Adrenal gland (tissue), 9 donors: ENCODE measurements at regions not wholly inside any gene's neighbourhood (a gene's known extent, or its start where the extent isn't known, plus 50 kb on each side); places are given as distances from the start of the nearest gene placed in this dataset.
A peak's percentile ranks its signal among the peaks of the same experiment; 100 is the strongest.

Source experiments
- DNase-seq, 7 donors: peaks; one replicate each; pipeline ENCODE4 v3.0.0-alpha.2; 2019 to 2020
- H3K27ac ChIP-seq, 5 donors: fragments of 200-600 bp; sonication (generic) in 4 of 5; 1 replicate in 3 of 5; 2 replicates in 2 of 5; pipeline versions ENCODE4 v1.5.1 to v1.8.0; 2016 to 2020; ENCODE audit warnings: mild to moderate bottlenecking in 1 of 5
- H3K27me3 ChIP-seq: fragments of 200-600 bp; 2 replicates; pipeline ENCODE4 v1.8.0; 2021
- H3K36me3 ChIP-seq, 2 donors: fragments of 200-600 bp; replicated peaks in 1 of 2; 1 replicate in 1 of 2; 2 replicates in 1 of 2; pipeline versions ENCODE4 v1.5.1 to v1.8.0; 2018 to 2022
- H3K4me1 ChIP-seq, 2 donors: fragments of 200-600 bp; replicated peaks in 1 of 2; 1 replicate in 1 of 2; 2 replicates in 1 of 2; pipeline versions ENCODE4 v1.5.1 to v1.8.0; 2018 to 2021
- H3K4me3 ChIP-seq, 4 donors: fragments of 200-600 bp; sonication (generic) in 3 of 4; one replicate each; pipeline ENCODE4 v1.5.1; 2016 to 2018
- H3K9me3 ChIP-seq, 3 donors: fragments of 200-600 bp; sonication (generic) in 1 of 3; replicated peaks in 1 of 3; 1 replicate in 2 of 3; 2 replicates in 1 of 3; pipeline versions ENCODE4 v1.5.1 to v1.8.0; 2016 to 2021
- POLR2A ChIP-seq, 2 donors: fragments of 450-650 bp; IDR thresholded peaks; one replicate each; pipeline ENCODE4 v1.6.1; 2017; ENCODE audit warnings: antibody characterized with exemption in 2 of 2, mild to moderate bottlenecking in 2 of 2, moderate library complexity in 1 of 2
- WGBS, 4 donors: extraction: QIAGEN DNeasy Blood & Tissue Kit in 2 of 4; methylation state at CpG; one replicate each; pipeline versions ENCODE4 v1.1.5 to v1.1.7; 2013 to 2017; 5-methylcytosine and 5-hydroxymethylcytosine counted together
- intact Hi-C, 2 donors: fragments of 100-400 bp; cut with DNase I; formaldehyde crosslinking; loops; one replicate each; pipeline versions ENCODE4 v1.14.1 to v1.15.0; 2022 to 2023
- TF ChIP-seq, protein P1 (sequence below), 6 experiments: fragments of 450-650 bp in 4 of 6; fragments of 200-600 bp in 2 of 6; sonication (generic) in 1 of 6; IDR thresholded peaks; 1 replicate in 5 of 6; 2 replicates in 1 of 6; pipeline versions ENCODE4 v1.5.1 to v1.8.0; 2016 to 2021; ENCODE audit warnings: antibody characterized with exemption in 6 of 6, mild to moderate bottlenecking in 2 of 6, moderate library complexity in 1 of 6
- donor health status: healthy with polysubstance abuse.
- donor health status: Bipolar disorder and iron deficiency.
- donor health status: DM: yes; HTN: yes; CAD: no.
- donor health status: DM: no; HTN: no; CAD: no.
- donor health status: DM: no; HTN: no; CAD: no.

DNA sequence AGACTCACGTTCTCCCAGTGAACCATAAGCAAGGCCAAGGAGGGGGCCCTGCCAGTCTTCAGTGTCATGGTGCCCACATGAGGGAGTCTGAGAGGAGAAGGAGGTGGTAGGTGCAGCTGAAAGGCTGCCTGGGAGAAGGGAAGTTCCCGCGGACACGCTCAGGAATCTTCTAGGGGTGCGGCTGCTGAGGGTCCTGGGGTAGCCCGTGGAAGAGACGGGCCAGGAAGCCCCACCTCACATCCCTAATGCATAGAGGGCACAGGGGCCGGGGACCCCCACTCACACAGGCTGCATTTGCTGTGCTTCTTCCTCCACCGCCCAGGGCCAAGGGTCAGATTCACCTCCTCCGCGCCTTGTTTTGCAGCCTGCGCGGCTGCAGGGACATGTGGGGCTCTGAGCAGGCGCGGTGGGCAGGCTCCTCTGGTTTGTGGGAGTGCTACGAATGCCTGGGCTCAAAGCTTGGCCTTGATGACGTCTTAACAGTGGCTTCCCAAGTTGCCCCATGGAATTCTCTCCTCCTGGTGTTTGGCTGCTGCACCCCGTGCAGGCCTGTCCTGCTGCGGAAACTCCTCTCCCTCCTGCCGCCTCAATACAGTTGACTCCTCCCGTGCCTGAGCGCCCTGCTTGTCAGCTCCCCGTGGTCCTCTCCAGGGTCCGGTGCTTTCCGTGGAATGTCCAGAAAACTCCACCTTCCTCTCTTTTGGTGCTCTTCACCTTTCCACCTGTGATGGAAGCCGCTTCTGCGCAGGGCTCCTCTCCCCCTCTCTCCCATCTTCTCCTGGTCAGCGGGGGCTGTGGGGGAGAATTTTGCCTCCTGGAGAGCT lies 95.7 kb downstream of the VAPA start:
- peak in 2 of 7 donors; percentile 15 to 18 for DNase-seq
- intact Hi-C loops = no loop called here
- Histone ChIP-seq H3K36me3 (no peaks in the 10 kb centered on the region), H3K27ac (peak overlapping the region in 1 of 5 donors; percentile 55), H3K4me1 (no peaks in the 10 kb centered on the region), H3K4me3 (no peak overlapping the region), H3K9me3 (no peaks in the 10 kb centered on the region), H3K27me3 (no peaks in the 10 kb centered on the region)
- no peak for TF ChIP-seq POLR2A (IDR thresholded peaks at IDR 0.05)
- TF ChIP-seq, protein P1, sequence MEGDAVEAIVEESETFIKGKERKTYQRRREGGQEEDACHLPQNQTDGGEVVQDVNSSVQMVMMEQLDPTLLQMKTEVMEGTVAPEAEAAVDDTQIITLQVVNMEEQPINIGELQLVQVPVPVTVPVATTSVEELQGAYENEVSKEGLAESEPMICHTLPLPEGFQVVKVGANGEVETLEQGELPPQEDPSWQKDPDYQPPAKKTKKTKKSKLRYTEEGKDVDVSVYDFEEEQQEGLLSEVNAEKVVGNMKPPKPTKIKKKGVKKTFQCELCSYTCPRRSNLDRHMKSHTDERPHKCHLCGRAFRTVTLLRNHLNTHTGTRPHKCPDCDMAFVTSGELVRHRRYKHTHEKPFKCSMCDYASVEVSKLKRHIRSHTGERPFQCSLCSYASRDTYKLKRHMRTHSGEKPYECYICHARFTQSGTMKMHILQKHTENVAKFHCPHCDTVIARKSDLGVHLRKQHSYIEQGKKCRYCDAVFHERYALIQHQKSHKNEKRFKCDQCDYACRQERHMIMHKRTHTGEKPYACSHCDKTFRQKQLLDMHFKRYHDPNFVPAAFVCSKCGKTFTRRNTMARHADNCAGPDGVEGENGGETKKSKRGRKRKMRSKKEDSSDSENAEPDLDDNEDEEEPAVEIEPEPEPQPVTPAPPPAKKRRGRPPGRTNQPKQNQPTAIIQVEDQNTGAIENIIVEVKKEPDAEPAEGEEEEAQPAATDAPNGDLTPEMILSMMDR (IDR thresholded peaks at IDR 0.05) = no peak
- 91 to 93% (median 92%) methylated on average over 26 to 28 of the region's 28 CpGs for WGBS, 4 donors

DNA sequence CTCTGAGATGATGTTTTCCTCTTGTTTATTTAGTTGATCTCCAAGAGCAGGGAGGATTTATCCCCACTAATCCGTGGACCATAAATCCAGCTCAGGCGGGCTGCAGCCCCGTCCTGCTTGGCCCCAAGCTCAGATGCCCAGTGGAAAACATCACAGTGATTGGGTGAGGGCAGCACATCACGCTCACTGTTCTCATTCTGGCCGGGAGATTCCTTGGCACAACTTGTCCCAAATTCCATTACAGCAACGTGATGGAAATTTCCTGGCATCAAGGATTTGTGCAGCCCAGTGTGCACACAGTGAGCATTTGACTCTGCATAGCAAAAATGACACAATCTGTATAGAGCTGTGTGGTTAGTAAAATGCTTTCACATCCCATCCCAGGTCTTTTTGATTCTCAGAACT lies 96.8 kb downstream of the VAPA start:
- Histone ChIP-seq H3K27ac (peak overlapping the region in 1 of 5 donors; percentile 55), H3K4me3 (no peak overlapping the region), H3K36me3 (no peaks in the 10 kb centered on the region), H3K9me3 (no peaks in the 10 kb centered on the region), H3K4me1 (peaks cover 0 to 9% of the 10 kb centered on the region in 2 donors), H3K27me3 (no peaks in the 10 kb centered on the region)
- no peak for TF ChIP-seq POLR2A (IDR thresholded peaks at IDR 0.05)
- TF ChIP-seq, protein P1 (IDR thresholded peaks at IDR 0.05) = no peak
- 45 to 64% (median 53%) methylated on average over 4 to 6 of the region's 6 CpGs for WGBS, 4 donors
- DNase-seq = peak in 6 of 7 donors; percentile 39 to 75 (median 54)
- intact Hi-C loops = no loop called here

DNA sequence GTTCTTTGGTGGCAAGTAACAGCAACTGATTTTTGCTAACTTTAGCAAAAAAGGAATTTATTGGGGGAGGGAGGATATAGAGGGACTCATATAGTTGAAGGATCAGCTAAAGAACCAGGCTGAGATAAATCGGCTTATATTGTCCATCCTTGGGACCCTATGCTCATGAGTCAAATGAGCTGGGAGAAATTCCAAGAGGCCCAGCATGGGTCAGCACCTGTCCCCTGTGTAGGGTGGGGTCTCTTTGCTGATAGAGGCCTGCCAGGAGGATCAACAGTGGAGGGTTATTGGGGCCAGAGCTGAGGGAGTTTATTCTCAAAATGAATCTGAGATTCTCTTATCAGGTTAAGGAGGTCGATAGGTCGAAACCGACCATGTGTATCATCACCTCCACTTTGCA lies 97.2 kb downstream of the VAPA start:
- TF ChIP-seq, protein P1 (IDR thresholded peaks at IDR 0.05) = no peak
- no peak for TF ChIP-seq POLR2A (IDR thresholded peaks at IDR 0.05)
- intact Hi-C loops = no loop called here
- H3K27me3 ChIP-seq = no peaks in the 10 kb centered on the region
- no peak overlapping the region for H3K4me3 ChIP-seq
- peak in 1 of 7 donors; percentile 30 for DNase-seq
- peaks cover 0 to 14% of the 10 kb centered on the region in 2 donors for H3K4me1 ChIP-seq
- no peaks in the 10 kb centered on the region for H3K9me3 ChIP-seq
- WGBS, 4 donors = 71 to 91% (median 80%) methylated on average over 4 of the region's 4 CpGs
- H3K36me3 ChIP-seq = no peaks in the 10 kb centered on the region
- peak overlapping the region in 2 of 5 donors; percentile 36 to 47 for H3K27ac ChIP-seq

DNA sequence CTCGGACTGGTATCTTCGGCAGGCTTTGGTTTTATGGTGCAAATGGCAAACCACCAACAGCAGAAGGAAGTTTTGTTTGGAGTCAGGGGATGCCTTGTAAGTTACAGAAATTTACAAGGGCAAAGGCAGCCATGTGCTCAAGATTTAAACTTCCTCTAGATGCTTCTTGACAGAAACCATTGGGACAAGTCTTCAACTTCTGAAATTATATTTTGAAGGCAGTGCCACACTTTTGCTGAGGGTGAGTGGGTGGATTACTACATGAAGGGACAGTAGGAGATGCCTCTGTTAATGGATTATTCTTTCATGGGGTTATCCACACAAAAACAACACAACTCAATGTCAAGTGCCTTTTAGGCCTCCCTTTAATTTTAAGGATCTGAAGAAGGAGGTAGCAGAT lies 97.9 kb downstream of the VAPA start:
- 88 to 91% (median 90%) methylated on average over 2 of the region's 2 CpGs for WGBS, 4 donors

More for the DNA sequence above, 97.9 kb downstream of the VAPA start:
- H3K4me3 ChIP-seq = no peak overlapping the region
- H3K36me3 ChIP-seq = no peaks in the 10 kb centered on the region
- no peaks in the 10 kb centered on the region for H3K9me3 ChIP-seq
- intact Hi-C loops = no loop called here
- peak in 1 of 7 donors; percentile 15 for DNase-seq
- H3K4me1 ChIP-seq = peaks cover 0 to 17% of the 10 kb centered on the region in 2 donors
- no peaks in the 10 kb centered on the region for H3K27me3 ChIP-seq
- TF ChIP-seq POLR2A (IDR thresholded peaks at IDR 0.05) = no peak
- TF ChIP-seq, protein P1 (IDR thresholded peaks at IDR 0.05) = no peak
- H3K27ac ChIP-seq = no peak overlapping the region
